OCI-LY3 (cell line): ENCODE measurements at regions not wholly inside any gene's neighbourhood (a gene's known extent, or its start where the extent isn't known, plus 50 kb on each side); places are given as distances from the start of the nearest gene placed in this dataset.

Source experiments
- EZH2phosphoT487 ChIP-seq: fragments of 200-600 bp; shearing (Covaris generic); IDR thresholded peaks from 2 replicates; pipeline ENCODE4 v1.6.1; 2018; ENCODE audit warnings: antibody characterized with exemption, mixed run types, low read depth
- TF ChIP-seq, protein P1 (sequence below): fragments of 200-600, 300-600 bp; sonication (generic); IDR thresholded peaks from 2 replicates; pipeline ENCODE4 v1.5.1; 2014; ENCODE audit warnings: antibody characterized with exemption, low read length, low read depth

DNA sequence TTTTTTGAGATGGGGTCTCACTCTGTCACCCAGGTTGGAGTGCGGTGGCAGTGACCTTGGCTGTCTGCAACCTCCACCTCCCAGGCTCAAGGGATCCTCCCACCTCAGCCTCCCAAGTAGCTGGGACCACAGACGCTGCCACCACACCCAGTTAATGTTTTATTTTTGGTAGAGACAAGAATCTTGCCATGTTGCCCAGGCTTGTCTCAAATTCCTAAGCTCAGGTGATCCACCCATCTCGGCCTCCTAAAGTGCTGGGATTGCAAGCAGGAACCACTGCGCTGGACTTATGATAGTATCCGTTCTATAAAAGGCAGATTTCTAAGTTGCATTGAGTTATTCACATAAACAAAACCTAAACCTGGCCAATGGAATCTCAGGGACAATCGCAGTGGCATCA lies 321.1 kb upstream of the PRICKLE1 start:
- TF ChIP-seq, protein P1, sequence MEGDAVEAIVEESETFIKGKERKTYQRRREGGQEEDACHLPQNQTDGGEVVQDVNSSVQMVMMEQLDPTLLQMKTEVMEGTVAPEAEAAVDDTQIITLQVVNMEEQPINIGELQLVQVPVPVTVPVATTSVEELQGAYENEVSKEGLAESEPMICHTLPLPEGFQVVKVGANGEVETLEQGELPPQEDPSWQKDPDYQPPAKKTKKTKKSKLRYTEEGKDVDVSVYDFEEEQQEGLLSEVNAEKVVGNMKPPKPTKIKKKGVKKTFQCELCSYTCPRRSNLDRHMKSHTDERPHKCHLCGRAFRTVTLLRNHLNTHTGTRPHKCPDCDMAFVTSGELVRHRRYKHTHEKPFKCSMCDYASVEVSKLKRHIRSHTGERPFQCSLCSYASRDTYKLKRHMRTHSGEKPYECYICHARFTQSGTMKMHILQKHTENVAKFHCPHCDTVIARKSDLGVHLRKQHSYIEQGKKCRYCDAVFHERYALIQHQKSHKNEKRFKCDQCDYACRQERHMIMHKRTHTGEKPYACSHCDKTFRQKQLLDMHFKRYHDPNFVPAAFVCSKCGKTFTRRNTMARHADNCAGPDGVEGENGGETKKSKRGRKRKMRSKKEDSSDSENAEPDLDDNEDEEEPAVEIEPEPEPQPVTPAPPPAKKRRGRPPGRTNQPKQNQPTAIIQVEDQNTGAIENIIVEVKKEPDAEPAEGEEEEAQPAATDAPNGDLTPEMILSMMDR, result no peak
- no peak for TF ChIP-seq EZH2phosphoT487
